ENCODE measurements at regions not wholly inside any gene's neighbourhood (a gene's known extent, or its start where the extent isn't known, plus 50 kb on each side); places are given as distances from the start of the nearest gene placed in this dataset.

- intact Hi-C loops (cut with DNase I): no loop called here
Observed at GRCh38 chr12:118590406-118591150, 214.2 kb downstream of the SUDS3 start.

DNA sequence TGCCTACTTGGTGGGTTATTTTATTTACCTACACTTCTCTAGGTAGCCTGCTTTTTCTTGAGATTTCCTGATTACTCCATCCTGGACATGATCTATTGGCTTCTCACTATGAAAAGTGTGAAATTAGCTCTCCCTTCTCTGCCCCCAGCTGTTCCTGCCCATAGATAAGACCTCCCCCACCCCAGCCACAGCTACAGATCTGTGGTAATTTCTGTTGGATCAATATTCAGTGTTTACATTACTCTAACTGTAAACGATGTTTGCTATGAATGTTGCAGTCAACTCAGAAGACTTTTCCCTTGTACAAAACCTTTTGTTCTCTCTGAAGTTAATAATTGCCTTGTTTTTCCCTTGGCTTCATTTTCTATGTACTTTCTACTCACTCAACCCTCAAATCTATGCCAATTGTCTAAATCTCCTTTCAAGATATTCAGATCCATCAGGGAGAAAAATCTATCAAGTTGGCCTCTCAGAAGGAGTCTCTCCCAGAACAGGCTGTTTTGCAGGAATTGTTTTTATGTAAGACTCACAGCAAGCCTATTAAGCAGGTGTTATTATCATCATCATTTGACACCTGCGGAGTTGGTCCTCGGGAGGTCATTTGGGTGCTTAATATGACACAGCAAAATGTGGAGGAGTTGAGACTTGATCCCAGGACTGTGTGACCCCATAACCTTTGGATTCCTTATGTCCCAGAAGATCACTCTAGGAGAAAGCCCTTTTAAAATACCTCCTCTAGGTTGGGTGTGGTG is 227.4 kb downstream of the SUDS3 start:
- DNase-seq (no peak), ATAC-seq (no peak)
- Histone ChIP-seq H3K4me1 (no peaks in the 10 kb centered on the region), H3K27me3 (no peaks in the 10 kb centered on the region), H3K9me3 (no peaks in the 10 kb centered on the region), H3K4me3 (no peak overlapping the region), H3K27ac (no peak overlapping the region), H3K36me3 (no peaks in the 10 kb centered on the region)
- intact Hi-C loops (cut with DNase I): loop anchor here in 1 of 2 donors (5.0 kb wide), 1 partner anchor 146 kb away; no protein-coding TSS in a partner anchor
- TF ChIP-seq, protein P1, sequence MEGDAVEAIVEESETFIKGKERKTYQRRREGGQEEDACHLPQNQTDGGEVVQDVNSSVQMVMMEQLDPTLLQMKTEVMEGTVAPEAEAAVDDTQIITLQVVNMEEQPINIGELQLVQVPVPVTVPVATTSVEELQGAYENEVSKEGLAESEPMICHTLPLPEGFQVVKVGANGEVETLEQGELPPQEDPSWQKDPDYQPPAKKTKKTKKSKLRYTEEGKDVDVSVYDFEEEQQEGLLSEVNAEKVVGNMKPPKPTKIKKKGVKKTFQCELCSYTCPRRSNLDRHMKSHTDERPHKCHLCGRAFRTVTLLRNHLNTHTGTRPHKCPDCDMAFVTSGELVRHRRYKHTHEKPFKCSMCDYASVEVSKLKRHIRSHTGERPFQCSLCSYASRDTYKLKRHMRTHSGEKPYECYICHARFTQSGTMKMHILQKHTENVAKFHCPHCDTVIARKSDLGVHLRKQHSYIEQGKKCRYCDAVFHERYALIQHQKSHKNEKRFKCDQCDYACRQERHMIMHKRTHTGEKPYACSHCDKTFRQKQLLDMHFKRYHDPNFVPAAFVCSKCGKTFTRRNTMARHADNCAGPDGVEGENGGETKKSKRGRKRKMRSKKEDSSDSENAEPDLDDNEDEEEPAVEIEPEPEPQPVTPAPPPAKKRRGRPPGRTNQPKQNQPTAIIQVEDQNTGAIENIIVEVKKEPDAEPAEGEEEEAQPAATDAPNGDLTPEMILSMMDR (IDR thresholded peaks at IDR 0.05): no peak

More at GRCh38 chr12:118590406-118591150, 214.2 kb downstream of the SUDS3 start:
- Histone ChIP-seq H3K4me1 (no peaks in the 10 kb centered on the region), H3K36me3 (no peaks in the 10 kb centered on the region), H3K9me3 (peaks cover 0 to 16% of the 10 kb centered on the region in 2 donors), H3K27me3 (peaks cover 0 to 20% of the 10 kb centered on the region in 2 donors), H3K4me3 (no peak overlapping the region), H3K27ac (no peak overlapping the region)
- DNase-seq: no peak
- ATAC-seq: no peak
- TF ChIP-seq, protein P1 (IDR thresholded peaks at IDR 0.05): no peak

GRCh38 chr12:118606690-118607089 is 230.3 kb downstream of the SUDS3 start:
- no peak for DNase-seq
- intact Hi-C loops (cut with DNase I): no loop called here
- TF ChIP-seq, protein P1 (IDR thresholded peaks at IDR 0.05): no peak
- Histone ChIP-seq H3K4me3 (no peak overlapping the region), H3K27ac (no peak overlapping the region), H3K4me1 (no peaks in the 10 kb centered on the region), H3K27me3 (no peaks in the 10 kb centered on the region), H3K36me3 (no peaks in the 10 kb centered on the region), H3K9me3 (no peaks in the 10 kb centered on the region)
- no peak for ATAC-seq

DNA sequence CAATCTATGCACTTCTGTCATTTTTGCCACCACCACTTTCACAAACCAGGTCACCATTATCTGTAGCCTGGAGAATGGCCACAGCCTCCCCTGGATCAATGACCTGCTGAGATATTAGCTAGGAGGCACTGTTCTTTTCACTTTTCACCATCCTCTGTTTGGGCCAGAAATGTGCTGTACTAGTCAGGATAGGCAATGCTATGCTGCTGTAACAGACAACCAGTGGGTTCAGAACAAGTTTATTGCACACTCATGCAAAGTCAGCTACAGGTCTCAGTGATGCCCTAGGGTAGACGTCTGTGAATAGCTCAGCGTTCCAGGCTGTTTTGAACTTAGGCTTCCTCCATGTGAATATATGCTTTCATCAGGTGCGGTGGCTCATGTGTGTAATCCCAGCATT is 231.5 kb downstream of the SUDS3 start:
- intact Hi-C loops (cut with DNase I): no loop called here
- H3K27me3 ChIP-seq: no peaks in the 10 kb centered on the region

More for the DNA sequence above, 231.5 kb downstream of the SUDS3 start:
- TF ChIP-seq, protein P1 (IDR thresholded peaks at IDR 0.05): no peak
- Histone ChIP-seq H3K4me3 (no peak overlapping the region), H3K4me1 (no peaks in the 10 kb centered on the region), H3K27ac (no peak overlapping the region), H3K9me3 (no peaks in the 10 kb centered on the region), H3K36me3 (no peaks in the 10 kb centered on the region)
- ATAC-seq (no peak), DNase-seq (no peak)

Data from left lung (tissue), 4 donors.